ENCODE measurements at regions not wholly inside any gene's neighbourhood (a gene's known extent, or its start where the extent isn't known, plus 50 kb on each side); places are given as distances from the start of the nearest gene placed in this dataset.

DNA sequence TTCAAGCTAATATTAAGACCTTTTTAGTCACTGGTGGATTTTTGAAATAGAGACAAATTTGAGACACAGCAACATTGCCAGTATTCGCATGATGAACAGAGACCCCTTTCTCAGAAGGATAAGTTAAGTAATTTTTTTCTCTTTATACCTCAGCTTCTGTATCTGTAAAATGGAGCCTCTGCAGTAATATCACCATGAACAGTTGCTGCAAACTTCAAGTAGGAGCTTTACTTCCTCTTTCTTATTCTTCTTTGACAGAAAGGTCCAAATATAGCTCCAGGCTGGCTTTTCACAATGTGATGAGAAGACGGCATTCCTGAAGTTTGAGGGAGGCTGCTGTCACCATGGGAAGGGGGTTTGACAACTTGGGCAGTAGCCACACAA, 158.7 kb downstream of the TDRD15 start:
- in situ Hi-C loops (cut with HindIII; ENCODE audit: low pct_unique_long_range_greater_than_20kb, low sequenced_read_pairs) = no loop called here
- Histone ChIP-seq H3K4me1 (ENCODE audit: control insufficient read depth, insufficient read depth, low read length) (no peaks in the 10 kb centered on the region), H3K27me3 (ENCODE audit: control insufficient read depth, insufficient read depth, low read length) (no peaks in the 10 kb centered on the region), H3K4me3 (ENCODE audit: low read depth in 2 of 2, low read length in 2 of 2) (no peak overlapping the region), H3K36me3 (ENCODE audit: control insufficient read depth, insufficient read depth, low read length) (no peaks in the 10 kb centered on the region), H3K9me3 (ENCODE audit: control insufficient read depth, insufficient read depth, low read depth, low read length) (no peaks in the 10 kb centered on the region), H3K27ac (ENCODE audit: low read length) (no peak overlapping the region)
- intact Hi-C loops (cut with micrococcal nuclease; ENCODE audit: unreplicated experiment) = no loop called here
- CTCF ChIA-PET = no interaction called here
- ATAC-seq (no peak), DNase-seq (ENCODE audit: low read depth, low spot score) (no peak)
- no TSS peak for BruUV-seq (replicated peaks)
- TF ChIP-seq CTCF (IDR thresholded peaks at IDR 0.05) (no peak), POLR2AphosphoS5 (IDR thresholded peaks at IDR 0.05; ENCODE audit: low read depth, low read length) (no peak), TCF7L2 (IDR thresholded peaks at IDR 0.05; ENCODE audit: low read depth, low read length) (no peak)
- POLR2A ChIA-PET = no interaction called here

- no TSS peak for BruUV-seq (replicated peaks)
- DNase-seq (ENCODE audit: low read depth, low spot score) = no peak
- ATAC-seq = no peak
Measured at GRCh38 chr2:21288299-21288698, 164.5 kb downstream of the TDRD15 start.

More at GRCh38 chr2:21288299-21288698, 164.5 kb downstream of the TDRD15 start:
- ChIA-PET CTCF (no interaction called here), POLR2A (no interaction called here)
- Histone ChIP-seq H3K4me1 (ENCODE audit: control insufficient read depth, insufficient read depth, low read length) (no peaks in the 10 kb centered on the region), H3K9me3 (ENCODE audit: control insufficient read depth, insufficient read depth, low read depth, low read length) (no peaks in the 10 kb centered on the region), H3K36me3 (ENCODE audit: control insufficient read depth, insufficient read depth, low read length) (no peaks in the 10 kb centered on the region), H3K27ac (ENCODE audit: low read length) (no peak overlapping the region), H3K4me3 (ENCODE audit: low read depth in 2 of 2, low read length in 2 of 2) (no peak overlapping the region), H3K27me3 (ENCODE audit: control insufficient read depth, insufficient read depth, low read length) (no peaks in the 10 kb centered on the region)
- in situ Hi-C loops (cut with HindIII; ENCODE audit: low pct_unique_long_range_greater_than_20kb, low sequenced_read_pairs) = no loop called here
- TF ChIP-seq POLR2AphosphoS5 (IDR thresholded peaks at IDR 0.05; ENCODE audit: low read depth, low read length) = no peak
- TF ChIP-seq SIN3A (IDR thresholded peaks at IDR 0.05; ENCODE audit: borderline replicate concordance, insufficient read depth, low read depth, low read length) = no peak
- TF ChIP-seq, protein P1, sequence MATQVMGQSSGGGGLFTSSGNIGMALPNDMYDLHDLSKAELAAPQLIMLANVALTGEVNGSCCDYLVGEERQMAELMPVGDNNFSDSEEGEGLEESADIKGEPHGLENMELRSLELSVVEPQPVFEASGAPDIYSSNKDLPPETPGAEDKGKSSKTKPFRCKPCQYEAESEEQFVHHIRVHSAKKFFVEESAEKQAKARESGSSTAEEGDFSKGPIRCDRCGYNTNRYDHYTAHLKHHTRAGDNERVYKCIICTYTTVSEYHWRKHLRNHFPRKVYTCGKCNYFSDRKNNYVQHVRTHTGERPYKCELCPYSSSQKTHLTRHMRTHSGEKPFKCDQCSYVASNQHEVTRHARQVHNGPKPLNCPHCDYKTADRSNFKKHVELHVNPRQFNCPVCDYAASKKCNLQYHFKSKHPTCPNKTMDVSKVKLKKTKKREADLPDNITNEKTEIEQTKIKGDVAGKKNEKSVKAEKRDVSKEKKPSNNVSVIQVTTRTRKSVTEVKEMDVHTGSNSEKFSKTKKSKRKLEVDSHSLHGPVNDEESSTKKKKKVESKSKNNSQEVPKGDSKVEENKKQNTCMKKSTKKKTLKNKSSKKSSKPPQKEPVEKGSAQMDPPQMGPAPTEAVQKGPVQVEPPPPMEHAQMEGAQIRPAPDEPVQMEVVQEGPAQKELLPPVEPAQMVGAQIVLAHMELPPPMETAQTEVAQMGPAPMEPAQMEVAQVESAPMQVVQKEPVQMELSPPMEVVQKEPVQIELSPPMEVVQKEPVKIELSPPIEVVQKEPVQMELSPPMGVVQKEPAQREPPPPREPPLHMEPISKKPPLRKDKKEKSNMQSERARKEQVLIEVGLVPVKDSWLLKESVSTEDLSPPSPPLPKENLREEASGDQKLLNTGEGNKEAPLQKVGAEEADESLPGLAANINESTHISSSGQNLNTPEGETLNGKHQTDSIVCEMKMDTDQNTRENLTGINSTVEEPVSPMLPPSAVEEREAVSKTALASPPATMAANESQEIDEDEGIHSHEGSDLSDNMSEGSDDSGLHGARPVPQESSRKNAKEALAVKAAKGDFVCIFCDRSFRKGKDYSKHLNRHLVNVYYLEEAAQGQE (IDR thresholded peaks at IDR 0.05; ENCODE audit: insufficient read depth in 1 of 2, low read depth in 2 of 2, low read length in 1 of 2) = no peak
- TF ChIP-seq TCF7L2 (IDR thresholded peaks at IDR 0.05; ENCODE audit: low read depth, low read length) = no peak
- TF ChIP-seq CTCF (IDR thresholded peaks at IDR 0.05) = no peak
- intact Hi-C loops (cut with micrococcal nuclease; ENCODE audit: unreplicated experiment) = no loop called here

All from Panc1 (cell line).